Body of pancreas (tissue), 4 donors: ENCODE measurements at regions not wholly inside any gene's neighbourhood (a gene's known extent, or its start where the extent isn't known, plus 50 kb on each side); places are given as distances from the start of the nearest gene placed in this dataset.

Experiments
- ATAC-seq: fragments of 150-250 bp; one replicate; pipeline ENCODE4 v1.9.1; 2016
- DNase-seq, 4 donors: peaks; one replicate each; pipeline ENCODE4 v3.0.0-alpha.2; 2019
- H3K27ac ChIP-seq, 4 donors: fragments of 200-600 bp; sonication (generic); 1 replicate in 3 of 4; 2 replicates in 1 of 4; pipeline versions ENCODE4 v1.5.1 to v1.6.1; 2016 to 2019; ENCODE audit warnings: mild to moderate bottlenecking in 1 of 4, mixed read lengths in 1 of 4, moderate library complexity in 1 of 4
- H3K27me3 ChIP-seq, 2 donors: fragments of 200-600 bp; sonication (generic); one replicate each; pipeline ENCODE4 v1.6.0; 2016; ENCODE audit warnings: mild to moderate bottlenecking in 1 of 2
- H3K36me3 ChIP-seq, 2 donors: fragments of 200-600 bp; sonication (generic); replicated peaks in 1 of 2; 2 replicates each; pipeline ENCODE4 v1.5.1; 2016; ENCODE audit warnings: low read depth in 2 of 2; ENCODE audit not compliant: insufficient read depth in 1 of 2
- H3K4me1 ChIP-seq: fragments of 200-600 bp; sonication (generic); one replicate; pipeline ENCODE4 v1.6.0; 2016
- H3K4me3 ChIP-seq, 2 donors: fragments of 200-600 bp; sonication (generic); 1 replicate in 1 of 2; 2 replicates in 1 of 2; pipeline ENCODE4 v1.5.1; 2016 to 2019
- H3K9me3 ChIP-seq, 3 donors: fragments of 200-600 bp; sonication (generic); 1 replicate in 2 of 3; 2 replicates in 1 of 3; pipeline ENCODE4 v1.5.1; 2016
- CTCF ChIP-seq, 7 experiments: fragments of 450-650 bp in 4 of 7; fragments of 200-600 bp in 3 of 7; sonication (generic) in 3 of 7; IDR thresholded peaks; one replicate each; pipeline ENCODE4 v1.5.1; 2016 to 2019; ENCODE audit warnings: antibody characterized with exemption in 7 of 7
- POLR2A ChIP-seq, 3 donors: fragments of 450-650 bp; IDR thresholded peaks; one replicate each; pipeline ENCODE4 v1.6.1; 2016; ENCODE audit warnings: antibody characterized with exemption in 3 of 3, mild to moderate bottlenecking in 2 of 3
- WGBS, 2 donors: methylation state at CpG; one replicate each; pipeline ENCODE4 v1.1.5; 2017; 5-methylcytosine and 5-hydroxymethylcytosine counted together
- intact Hi-C: fragments of 100-400 bp; cut with DNase I; formaldehyde crosslinking; loops from one replicate; pipeline ENCODE4 v1.15.1; 2023

- ATAC-seq = no peak
- Histone ChIP-seq H3K4me1 (no peaks in the 10 kb centered on the region), H3K9me3 (no peaks in the 10 kb centered on the region), H3K27me3 (no peaks in the 10 kb centered on the region), H3K4me3 (no peak overlapping the region), H3K27ac (no peak overlapping the region), H3K36me3 (no peaks in the 10 kb centered on the region)
- 85 to 90% methylated on average over 2 of the region's 2 CpGs for WGBS, 2 donors
- no peak for TF ChIP-seq POLR2A (IDR thresholded peaks at IDR 0.05)
- TF ChIP-seq CTCF (IDR thresholded peaks at IDR 0.05) = no peak
- no peak for DNase-seq
- intact Hi-C loops = no loop called here
Observed at GRCh38 chr4:125423124-125423523, 108.4 kb downstream of the FAT4 start.

GRCh38 chr4:125428832-125429231 lies 114.1 kb downstream of the FAT4 start:
- Histone ChIP-seq H3K4me1 (no peaks in the 10 kb centered on the region), H3K27ac (no peak overlapping the region), H3K4me3 (no peak overlapping the region), H3K9me3 (no peaks in the 10 kb centered on the region), H3K36me3 (no peaks in the 10 kb centered on the region), H3K27me3 (no peaks in the 10 kb centered on the region)
- ATAC-seq (no peak), DNase-seq (no peak)
- intact Hi-C loops = no loop called here
- 58 to 71% methylated on average over 2 of the region's 2 CpGs for WGBS, 2 donors
- TF ChIP-seq POLR2A (IDR thresholded peaks at IDR 0.05) = no peak
- TF ChIP-seq CTCF (IDR thresholded peaks at IDR 0.05) = no peak

- DNase-seq (no peak), ATAC-seq (no peak)
- Histone ChIP-seq H3K27me3 (no peaks in the 10 kb centered on the region), H3K36me3 (no peaks in the 10 kb centered on the region), H3K4me1 (no peaks in the 10 kb centered on the region), H3K4me3 (no peak overlapping the region), H3K9me3 (no peaks in the 10 kb centered on the region), H3K27ac (no peak overlapping the region)
- WGBS, 2 donors = 59 to 73% methylated on average over 4 of the region's 4 CpGs
- intact Hi-C loops = no loop called here
- TF ChIP-seq CTCF (IDR thresholded peaks at IDR 0.05) (no peak), POLR2A (IDR thresholded peaks at IDR 0.05) (no peak)
Observed at GRCh38 chr4:125430086-125430485, 115.3 kb downstream of the FAT4 start.

GRCh38 chr4:125432078-125432477 lies 117.3 kb downstream of the FAT4 start:
- ATAC-seq (no peak), DNase-seq (no peak)
- intact Hi-C loops = no loop called here
- Histone ChIP-seq H3K4me3 (no peak overlapping the region), H3K27ac (no peak overlapping the region), H3K36me3 (no peaks in the 10 kb centered on the region), H3K27me3 (no peaks in the 10 kb centered on the region), H3K9me3 (peaks cover 0 to 2% (median 0%) of the 10 kb centered on the region in 3 donors), H3K4me1 (no peaks in the 10 kb centered on the region)
- WGBS, 2 donors = 33 to 38% methylated on average over 2 of the region's 2 CpGs
- TF ChIP-seq POLR2A (IDR thresholded peaks at IDR 0.05) = no peak
- TF ChIP-seq CTCF (IDR thresholded peaks at IDR 0.05) = no peak

GRCh38 chr4:125433453-125433852 lies 118.7 kb downstream of the FAT4 start:
- intact Hi-C loops = no loop called here
- Histone ChIP-seq H3K9me3 (peaks cover 0 to 2% (median 0%) of the 10 kb centered on the region in 3 donors), H3K36me3 (no peaks in the 10 kb centered on the region), H3K27ac (no peak overlapping the region), H3K4me3 (no peak overlapping the region), H3K27me3 (no peaks in the 10 kb centered on the region), H3K4me1 (no peaks in the 10 kb centered on the region)
- WGBS, 2 donors = 50 to 66% methylated on average over 2 of the region's 2 CpGs
- DNase-seq = no peak
- no peak for TF ChIP-seq POLR2A (IDR thresholded peaks at IDR 0.05)
- no peak for TF ChIP-seq CTCF (IDR thresholded peaks at IDR 0.05)
- no peak for ATAC-seq
